GM21786 (cell line): ENCODE measurements at regions not wholly inside any gene's neighbourhood (a gene's known extent, or its start where the extent isn't known, plus 50 kb on each side); places are given as distances from the start of the nearest gene placed in this dataset.

Experiments
- ATAC-seq: cut with Tn5 transposase; IDR thresholded peaks from one replicate; pipeline ENCODE4 v1.9.1; 2021; ENCODE audit not compliant: unreplicated experiment

GRCh38 chr2:143964891-143965290, 555.0 kb downstream of the ZEB2 start:
- no peak for ATAC-seq

DNA sequence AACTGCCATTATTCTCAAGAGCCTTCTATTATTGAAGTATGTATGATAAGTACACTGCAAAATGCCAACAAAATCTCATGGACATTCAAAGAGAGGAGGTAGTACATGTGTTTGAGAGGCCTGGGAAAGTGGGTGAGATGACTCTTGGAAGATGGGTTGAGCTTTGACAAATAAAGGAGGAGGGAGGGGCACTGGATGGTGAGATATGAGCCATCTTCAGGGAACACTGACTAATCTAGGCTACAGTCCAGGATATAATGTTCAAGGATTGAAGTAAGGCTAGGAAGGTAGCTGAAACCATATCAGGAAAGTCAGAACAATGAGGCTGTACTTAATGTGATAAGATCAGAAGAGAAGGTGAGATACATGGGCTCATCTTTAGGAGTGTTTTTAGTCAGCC, 559.7 kb downstream of the ZEB2 start:
- ATAC-seq, result no peak

- ATAC-seq, result no peak
Measured at GRCh38 chr2:143957321-143957720, 562.6 kb downstream of the ZEB2 start.

- ATAC-seq, result no peak
Measured at GRCh38 chr2:143955401-143956065, 564.4 kb downstream of the ZEB2 start.

DNA sequence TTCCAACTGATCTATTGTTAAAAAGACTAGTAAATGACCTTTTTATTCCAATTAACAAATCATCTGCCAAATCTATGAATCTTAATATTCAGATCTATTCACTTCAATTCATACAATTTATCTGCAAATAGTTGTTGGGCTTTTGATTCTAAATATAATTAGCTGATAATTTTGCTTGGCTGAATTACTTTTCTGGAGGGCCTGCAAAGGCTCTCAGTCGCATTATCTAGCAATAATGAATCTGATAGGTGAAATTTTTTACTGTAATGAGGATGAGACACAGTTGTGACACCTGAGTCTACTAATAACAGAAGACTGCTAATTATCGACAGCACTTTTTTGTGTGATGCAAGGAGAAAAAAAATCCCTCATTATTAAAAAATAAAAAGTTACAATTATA, 565.1 kb downstream of the ZEB2 start:
- no peak for ATAC-seq

GRCh38 chr2:143954186-143954585, 565.7 kb downstream of the ZEB2 start:
- ATAC-seq, result no peak

DNA sequence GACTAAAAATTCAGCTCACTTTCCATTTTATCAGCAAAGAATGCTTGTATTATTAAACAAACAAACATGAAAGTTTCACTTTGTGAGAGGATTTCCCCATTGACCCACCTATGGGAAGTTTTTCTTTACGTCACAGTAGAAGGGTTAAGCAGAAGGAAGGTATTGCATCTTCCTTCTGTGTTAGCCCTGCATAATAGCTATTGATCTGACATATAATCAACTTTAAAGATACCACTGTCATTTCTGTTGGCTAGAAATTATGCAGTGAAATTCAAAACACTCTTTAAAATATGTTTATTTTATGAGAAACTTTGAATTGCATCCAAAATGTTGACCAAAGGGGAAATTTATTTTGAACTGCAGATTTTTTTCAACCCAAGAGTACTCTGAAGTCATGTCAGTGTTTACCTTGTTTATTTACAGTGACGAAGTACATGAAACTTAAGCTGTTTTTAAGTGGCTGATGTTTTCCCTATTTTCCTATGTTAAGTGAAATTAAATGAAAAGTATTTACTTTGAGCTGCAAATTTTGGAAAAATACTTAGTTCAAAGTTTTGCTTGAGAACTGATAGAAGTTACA, 566.4 kb downstream of the ZEB2 start:
- no peak for ATAC-seq

GRCh38 chr2:143952536-143952935, 567.4 kb downstream of the ZEB2 start:
- ATAC-seq, result no peak

- ATAC-seq, result no peak
Measured at GRCh38 chr2:143950704-143951103, 569.2 kb downstream of the ZEB2 start.

- ATAC-seq, result peak; percentile 79
Measured at GRCh38 chr2:143949121-143949848, 570.6 kb downstream of the ZEB2 start.

- ATAC-seq, result no peak
Measured at GRCh38 chr2:143948710-143949109, 571.2 kb downstream of the ZEB2 start.

DNA sequence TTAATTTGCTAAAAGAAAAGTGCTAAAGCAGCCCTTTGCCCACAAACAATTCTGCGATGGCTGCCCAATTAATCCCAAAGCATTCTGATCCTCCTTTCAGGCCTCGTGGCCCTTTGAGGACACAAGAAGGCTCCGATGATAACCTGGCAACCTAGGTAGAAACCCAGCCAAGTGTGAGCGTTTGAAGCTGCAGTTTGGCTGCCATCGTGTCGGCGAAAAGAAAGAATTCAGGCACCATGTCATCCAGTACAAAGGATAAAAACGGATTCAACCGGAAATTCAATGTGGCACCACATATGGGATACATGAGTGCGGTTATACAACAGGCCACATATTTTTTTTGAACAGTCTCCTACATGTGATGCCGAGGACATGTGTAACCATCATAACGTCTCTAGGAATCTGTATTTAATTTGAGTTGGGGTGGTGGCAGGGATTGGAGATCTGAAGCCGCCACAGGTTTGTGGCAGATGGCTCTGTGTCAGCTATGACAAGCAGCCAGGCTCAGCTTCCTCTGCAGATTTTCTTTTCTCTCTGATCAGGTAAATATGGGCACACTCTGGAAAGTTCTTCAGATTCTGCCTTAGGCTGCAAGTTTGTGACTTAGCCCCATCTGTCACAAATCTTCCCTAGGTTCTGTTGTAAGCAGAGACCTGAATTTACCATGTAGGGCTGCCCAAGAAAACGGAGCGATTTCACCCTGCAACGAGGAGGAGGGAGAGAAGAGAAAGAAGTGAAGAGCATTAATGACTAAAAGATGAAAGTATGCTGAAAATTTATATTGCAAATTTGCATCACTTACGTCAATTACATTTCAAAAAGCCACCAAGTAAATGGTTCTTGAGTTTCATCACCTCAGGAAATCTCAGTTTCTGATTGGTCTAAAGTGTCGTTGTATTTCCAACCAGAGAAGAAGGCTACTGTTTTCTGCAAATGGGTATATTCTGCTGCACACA, 573.2 kb downstream of the ZEB2 start:
- ATAC-seq, result no peak

DNA sequence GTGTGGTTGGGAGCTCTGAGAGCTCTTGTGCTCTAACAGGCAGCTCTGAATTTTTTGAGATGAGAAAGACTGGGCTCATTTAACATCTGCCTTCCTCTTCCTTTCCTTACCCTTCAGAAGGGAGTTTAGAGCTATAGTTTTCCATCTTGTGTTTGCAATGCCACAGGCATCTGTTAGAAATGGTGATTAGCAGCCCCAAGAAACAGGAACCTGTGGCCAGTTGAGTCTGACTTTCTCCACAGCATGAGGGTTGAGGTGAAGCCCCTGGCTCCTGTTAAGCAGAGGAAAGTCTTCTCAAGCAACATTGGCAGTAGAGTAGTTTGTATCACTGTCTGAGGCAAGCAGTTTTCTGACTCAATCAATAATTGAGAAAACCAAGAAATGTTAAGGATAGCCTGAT, 577.4 kb downstream of the ZEB2 start:
- ATAC-seq, result no peak

GRCh38 chr2:143940720-143941119, 579.2 kb downstream of the ZEB2 start:
- no peak for ATAC-seq

GRCh38 chr2:143939626-143940330, 580.1 kb downstream of the ZEB2 start:
- no peak for ATAC-seq

- ATAC-seq, result no peak
Measured at GRCh38 chr2:143937723-143938350, 582.1 kb downstream of the ZEB2 start.

- peak; percentile 57 for ATAC-seq
Measured at GRCh38 chr2:143936848-143937722, 582.8 kb downstream of the ZEB2 start.

- peak; percentile 1 for ATAC-seq
Measured at GRCh38 chr2:143936538-143936847, 583.4 kb downstream of the ZEB2 start.

- no peak for ATAC-seq
Measured at GRCh38 chr2:143935482-143935752, 584.5 kb downstream of the ZEB2 start.
